Stimulated activated effector memory CD8-positive, alpha-beta T cell treated with anti-CD3 and anti-CD28 coated beads, Interleukin-12 subunit alpha, Interleukin-12 subunit beta, amount 100 ng/mL, for 72 hours (primary cell): ENCODE measurements at regions not wholly inside any gene's neighbourhood (a gene's known extent, or its start where the extent isn't known, plus 50 kb on each side); places are given as distances from the start of the nearest gene placed in this dataset.

Experiments
- ATAC-seq: fragments of 150-1000 bp; cut with Tn5 transposase; 2 replicates; pipeline ENCODE4 v1.10.0; 2021
- DNase-seq, 2 donors: peaks; one replicate each; pipeline ENCODE4 v3.0.0; 2021 to 2022; ENCODE audit warnings: low spot score in 2 of 2
- H3K27ac Mint-ChIP-seq: one replicate; pipeline ENCODE4 v1.8.0; 2022; ENCODE audit warnings: mild to moderate bottlenecking, mixed read lengths
- H3K36me3 Mint-ChIP-seq: one replicate; pipeline ENCODE4 v1.8.0; 2022; ENCODE audit warnings: mild to moderate bottlenecking, mixed read lengths
- H3K4me1 Mint-ChIP-seq: one replicate; pipeline ENCODE4 v1.8.0; 2022; ENCODE audit warnings: mixed read lengths
- H3K4me3 Mint-ChIP-seq: one replicate; pipeline ENCODE4 v1.8.0; 2022; ENCODE audit warnings: mild to moderate bottlenecking, mixed read lengths
- H3K9me3 Mint-ChIP-seq: one replicate; pipeline ENCODE4 v1.8.0; 2022; ENCODE audit warnings: mixed read lengths

GRCh38 chr13:62294244-62294643, 878.6 kb upstream of the PCDH20 start:
- Mint-ChIP-seq H3K4me3 (no peak overlapping the region), H3K27ac (no peak overlapping the region), H3K4me1 (no peaks in the 10 kb centered on the region), H3K9me3 (peaks cover 7% of the 10 kb centered on the region), H3K36me3 (no peaks in the 10 kb centered on the region)
- no peak for DNase-seq
- ATAC-seq = no peak

DNA sequence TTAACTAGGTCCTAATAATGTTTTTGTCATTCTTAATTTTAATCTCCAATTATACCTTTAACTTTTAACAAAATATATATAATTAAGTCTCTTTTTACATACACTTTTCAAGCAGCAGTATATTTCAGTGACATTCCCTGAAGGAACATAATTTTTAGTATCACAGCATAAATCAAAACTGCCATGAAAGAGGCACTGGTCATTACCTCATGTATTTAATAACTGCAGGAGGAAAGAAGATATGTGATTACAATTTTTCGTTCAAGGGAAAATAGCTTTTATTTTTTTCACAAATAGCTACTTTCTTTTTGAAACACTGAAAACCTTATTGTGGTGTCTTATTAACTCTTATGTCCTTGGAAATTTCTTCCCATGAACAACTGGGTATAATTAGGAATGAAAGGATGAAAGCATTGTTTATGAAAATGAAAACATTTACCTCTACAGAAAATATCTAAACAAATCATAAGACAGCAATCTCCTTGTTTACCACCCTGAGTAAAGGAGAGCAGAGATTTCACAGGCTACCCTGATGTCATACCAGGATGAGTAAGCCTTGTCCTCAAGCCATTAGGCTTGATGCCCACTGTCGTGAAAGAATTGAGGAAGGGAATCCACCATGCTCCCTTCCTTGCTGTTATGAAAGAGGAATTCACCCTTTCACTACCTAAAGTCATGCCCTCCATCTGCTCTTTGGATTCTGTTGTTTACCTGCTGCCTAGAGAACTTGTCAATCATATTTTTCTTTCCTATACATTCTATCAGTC, 877.2 kb upstream of the PCDH20 start:
- DNase-seq = no peak
- Mint-ChIP-seq H3K9me3 (peaks cover 7% of the 10 kb centered on the region), H3K27ac (no peak overlapping the region), H3K4me3 (no peak overlapping the region), H3K36me3 (no peaks in the 10 kb centered on the region), H3K4me1 (no peaks in the 10 kb centered on the region)
- no peak for ATAC-seq

- no peaks in the 10 kb centered on the region for H3K4me1 Mint-ChIP-seq
- ATAC-seq (no peak), DNase-seq (no peak)
- no peak overlapping the region for H3K27ac Mint-ChIP-seq
- H3K4me3 Mint-ChIP-seq = no peak overlapping the region
- no peaks in the 10 kb centered on the region for H3K36me3 Mint-ChIP-seq
- peaks cover 7% of the 10 kb centered on the region for H3K9me3 Mint-ChIP-seq
Measured at GRCh38 chr13:62290542-62290941, 874.9 kb upstream of the PCDH20 start.

DNA sequence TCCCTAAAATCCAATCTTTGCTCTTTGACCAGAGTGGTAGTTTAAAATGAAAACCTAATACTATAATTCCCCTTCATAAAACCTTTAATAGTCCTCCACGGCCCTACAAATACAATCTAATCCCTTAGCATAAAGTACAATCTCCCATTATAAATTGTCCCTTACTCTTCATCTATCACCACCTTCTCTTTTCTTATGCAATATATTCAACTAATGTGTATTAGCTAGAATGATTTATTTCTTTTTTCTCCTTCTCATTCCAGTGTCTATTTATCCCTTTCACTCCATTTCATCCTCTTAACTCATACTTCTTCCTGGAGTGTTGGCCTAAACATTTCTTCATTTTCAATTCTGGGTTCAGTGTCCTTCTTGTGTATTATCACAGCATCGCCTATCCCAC, 872.1 kb upstream of the PCDH20 start:
- Mint-ChIP-seq H3K9me3 (peaks cover 4% of the 10 kb centered on the region), H3K4me3 (no peak overlapping the region), H3K27ac (no peak overlapping the region), H3K36me3 (no peaks in the 10 kb centered on the region), H3K4me1 (no peaks in the 10 kb centered on the region)
- ATAC-seq = no peak
- no peak for DNase-seq

- Mint-ChIP-seq H3K4me3 (no peak overlapping the region), H3K36me3 (no peaks in the 10 kb centered on the region), H3K4me1 (no peaks in the 10 kb centered on the region), H3K27ac (no peak overlapping the region), H3K9me3 (peaks cover 5% of the 10 kb centered on the region)
- DNase-seq (no peak), ATAC-seq (no peak)
Measured at GRCh38 chr13:62280590-62280989, 864.9 kb upstream of the PCDH20 start.

- Mint-ChIP-seq H3K27ac (no peak overlapping the region), H3K4me1 (no peaks in the 10 kb centered on the region), H3K36me3 (no peaks in the 10 kb centered on the region), H3K9me3 (peaks cover 5% of the 10 kb centered on the region), H3K4me3 (no peak overlapping the region)
- DNase-seq = no peak
- ATAC-seq = no peak
Measured at GRCh38 chr13:62278271-62278670, 862.6 kb upstream of the PCDH20 start.

- DNase-seq = no peak
- Mint-ChIP-seq H3K4me1 (no peaks in the 10 kb centered on the region), H3K4me3 (no peak overlapping the region), H3K36me3 (no peaks in the 10 kb centered on the region), H3K9me3 (peaks cover 13% of the 10 kb centered on the region), H3K27ac (no peak overlapping the region)
- ATAC-seq = no peak
Measured at GRCh38 chr13:62251734-62252133, 836.1 kb upstream of the PCDH20 start.

GRCh38 chr13:62250501-62251201, 835.0 kb upstream of the PCDH20 start:
- Mint-ChIP-seq H3K9me3 (peaks cover 10% of the 10 kb centered on the region), H3K27ac (no peak overlapping the region), H3K4me3 (no peak overlapping the region), H3K36me3 (no peaks in the 10 kb centered on the region), H3K4me1 (no peaks in the 10 kb centered on the region)
- no peak for DNase-seq
- no peak for ATAC-seq

- H3K27ac Mint-ChIP-seq = no peak overlapping the region
- no peak for ATAC-seq
- H3K36me3 Mint-ChIP-seq = no peaks in the 10 kb centered on the region
- no peak for DNase-seq
- peaks cover 16% of the 10 kb centered on the region for H3K9me3 Mint-ChIP-seq
- no peaks in the 10 kb centered on the region for H3K4me1 Mint-ChIP-seq
- H3K4me3 Mint-ChIP-seq = no peak overlapping the region
Measured at GRCh38 chr13:62246581-62246980, 830.9 kb upstream of the PCDH20 start.

DNA sequence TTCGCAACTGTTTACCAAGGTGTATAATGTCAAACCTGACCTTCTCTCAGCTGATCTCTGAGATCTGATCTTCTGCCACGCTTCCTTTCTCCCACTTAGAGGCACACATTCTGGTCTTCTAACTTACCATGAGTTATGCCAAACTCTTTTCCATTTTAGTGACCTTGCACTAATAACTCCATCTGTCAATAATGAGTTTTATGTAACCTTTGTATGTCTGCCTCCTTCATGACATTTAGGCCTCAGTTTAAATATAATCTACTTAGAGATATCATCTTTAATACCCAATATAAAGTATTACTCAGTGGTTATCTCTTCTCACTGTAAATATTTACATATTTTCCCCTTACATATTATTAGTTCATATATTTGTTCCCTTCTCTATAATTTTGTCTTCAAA, 827.5 kb upstream of the PCDH20 start:
- no peak overlapping the region for H3K27ac Mint-ChIP-seq
- H3K4me1 Mint-ChIP-seq = no peaks in the 10 kb centered on the region
- DNase-seq (no peak), ATAC-seq (no peak)
- no peak overlapping the region for H3K4me3 Mint-ChIP-seq
- H3K36me3 Mint-ChIP-seq = no peaks in the 10 kb centered on the region
- H3K9me3 Mint-ChIP-seq = peaks cover 12% of the 10 kb centered on the region

DNA sequence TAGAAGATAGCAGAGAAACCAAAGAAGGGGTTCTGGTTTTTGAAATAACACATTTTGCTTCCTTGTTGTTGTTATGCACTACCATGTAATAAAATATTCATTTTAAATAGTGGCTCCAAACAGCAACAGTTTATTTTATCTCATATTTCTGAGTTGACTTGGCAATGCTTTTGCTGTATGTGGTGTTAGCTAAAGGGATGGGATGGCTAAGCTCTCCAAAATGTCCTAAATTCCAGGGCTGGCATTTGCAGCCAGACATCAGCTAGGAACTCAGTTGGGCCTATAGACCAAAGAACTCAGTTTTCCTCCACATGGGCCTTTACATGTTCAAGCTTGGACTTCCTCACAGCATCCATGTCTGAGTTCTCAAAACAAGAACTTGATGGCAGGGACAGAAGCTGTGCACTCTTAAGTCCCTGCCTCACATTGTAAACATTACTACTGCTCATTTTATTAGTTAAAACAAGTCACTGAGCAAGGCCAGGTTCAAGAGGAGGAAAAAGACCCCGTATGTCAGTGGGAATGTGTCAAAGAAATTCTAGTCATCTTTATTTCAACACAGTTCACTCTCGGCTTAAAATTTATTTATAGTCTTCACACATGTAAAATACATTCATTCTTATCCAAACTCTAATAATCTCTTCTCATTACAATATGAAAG, 819.3 kb upstream of the PCDH20 start:
- DNase-seq = no peak
- Mint-ChIP-seq H3K4me1 (no peaks in the 10 kb centered on the region), H3K27ac (no peak overlapping the region), H3K9me3 (peaks cover 10% of the 10 kb centered on the region), H3K4me3 (no peak overlapping the region), H3K36me3 (no peaks in the 10 kb centered on the region)
- ATAC-seq = no peak

GRCh38 chr13:62210951-62211350, 795.3 kb upstream of the PCDH20 start:
- Mint-ChIP-seq H3K27ac (no peak overlapping the region), H3K4me3 (no peak overlapping the region), H3K36me3 (no peaks in the 10 kb centered on the region), H3K9me3 (peaks cover 19% of the 10 kb centered on the region), H3K4me1 (no peaks in the 10 kb centered on the region)
- DNase-seq (no peak), ATAC-seq (no peak)

GRCh38 chr13:62209529-62209928, 793.9 kb upstream of the PCDH20 start:
- no peaks in the 10 kb centered on the region for H3K36me3 Mint-ChIP-seq
- ATAC-seq (no peak), DNase-seq (no peak)
- H3K9me3 Mint-ChIP-seq = peaks cover 24% of the 10 kb centered on the region
- no peaks in the 10 kb centered on the region for H3K4me1 Mint-ChIP-seq
- H3K27ac Mint-ChIP-seq = no peak overlapping the region
- no peak overlapping the region for H3K4me3 Mint-ChIP-seq

DNA sequence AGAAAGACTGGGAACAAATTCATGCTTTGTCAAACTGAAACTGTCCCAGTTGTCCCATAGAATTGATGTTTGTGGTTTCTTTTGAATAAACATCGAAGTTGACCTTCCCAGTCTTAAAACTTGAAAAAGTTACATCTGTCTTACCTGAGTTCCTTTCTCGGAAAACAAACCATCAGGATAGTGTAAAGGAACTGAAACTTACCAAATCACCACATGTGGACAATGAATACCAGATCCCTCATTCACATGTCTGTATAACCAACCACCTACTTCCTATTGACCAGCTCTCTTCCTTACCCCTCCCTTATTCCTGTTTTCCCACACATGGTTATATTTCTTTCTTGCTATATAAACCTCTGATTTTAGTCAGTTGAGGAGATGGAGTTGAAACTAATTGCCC, 791.7 kb upstream of the PCDH20 start:
- Mint-ChIP-seq H3K9me3 (peaks cover 21% of the 10 kb centered on the region), H3K4me1 (no peaks in the 10 kb centered on the region), H3K4me3 (no peak overlapping the region), H3K27ac (no peak overlapping the region), H3K36me3 (no peaks in the 10 kb centered on the region)
- DNase-seq (no peak), ATAC-seq (no peak)

DNA sequence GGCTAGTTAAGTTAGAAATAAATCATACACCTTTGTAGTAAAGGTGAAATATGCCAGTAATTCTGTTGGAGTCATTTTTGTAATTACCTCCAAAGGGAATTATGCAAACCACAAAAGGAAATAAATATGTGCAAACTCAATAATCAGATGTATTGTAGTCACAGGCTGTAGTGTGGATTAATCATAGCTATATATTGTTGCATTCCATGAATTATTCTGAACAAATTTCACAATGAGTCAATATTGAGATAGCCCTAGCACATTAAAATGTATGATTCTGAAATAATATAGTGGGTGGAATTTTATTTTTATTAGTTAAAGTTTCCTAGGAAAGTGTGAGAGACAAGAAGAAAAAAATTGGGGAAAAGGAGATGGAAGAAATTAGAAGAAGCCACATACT, 790.5 kb upstream of the PCDH20 start:
- no peak for DNase-seq
- Mint-ChIP-seq H3K4me1 (no peaks in the 10 kb centered on the region), H3K36me3 (no peaks in the 10 kb centered on the region), H3K9me3 (peaks cover 21% of the 10 kb centered on the region), H3K27ac (no peak overlapping the region), H3K4me3 (no peak overlapping the region)
- ATAC-seq = no peak

- Mint-ChIP-seq H3K4me1 (no peaks in the 10 kb centered on the region), H3K27ac (no peak overlapping the region), H3K36me3 (no peaks in the 10 kb centered on the region), H3K4me3 (no peak overlapping the region), H3K9me3 (peaks cover 26% of the 10 kb centered on the region)
- no peak for DNase-seq
- ATAC-seq = no peak
Measured at GRCh38 chr13:62205273-62205672, 789.6 kb upstream of the PCDH20 start.
